ENCODE measurements at regions not wholly inside any gene's neighbourhood (a gene's known extent, or its start where the extent isn't known, plus 50 kb on each side); places are given as distances from the start of the nearest gene placed in this dataset.

GRCh38 chr11:127640561-127641451 lies 640.2 kb upstream of the KIRREL3 start:
- TF ChIP-seq NFYB (CRISPR knock-in tag; conservative IDR thresholded peaks at IDR 0.05; ENCODE audit: low read depth): no peak
- TF ChIP-seq CTCF (IDR thresholded peaks at IDR 0.05): no peak
- no peak for TF ChIP-seq CREB1 (CRISPR knock-in tag; IDR thresholded peaks at IDR 0.05)
- TF ChIP-seq CREM (CRISPR knock-in tag; IDR thresholded peaks at IDR 0.05): no peak
- TF ChIP-seq SMAD3 (CRISPR knock-in tag; IDR thresholded peaks at IDR 0.05; ENCODE audit: borderline replicate concordance): no peak
- TF ChIP-seq TCF7 (CRISPR knock-in tag; IDR thresholded peaks at IDR 0.05; ENCODE audit: low read depth): no peak
- TF ChIP-seq NR2C2 (CRISPR knock-in tag; IDR thresholded peaks at IDR 0.05): no peak
- no peak for TF ChIP-seq MAX (CRISPR knock-in tag; IDR thresholded peaks at IDR 0.05)
- TF ChIP-seq TEAD1 (CRISPR knock-in tag; IDR thresholded peaks at IDR 0.05): no peak
- no peak for TF ChIP-seq IRF2 (CRISPR knock-in tag; IDR thresholded peaks at IDR 0.05; ENCODE audit: borderline replicate concordance, low read depth)
- no peak for TF ChIP-seq HMGXB4 (CRISPR knock-in tag; IDR thresholded peaks at IDR 0.05)
- TF ChIP-seq USF1 (CRISPR knock-in tag; IDR thresholded peaks at IDR 0.05): no peak
- no peak for TF ChIP-seq KAT7 (CRISPR knock-in tag; IDR thresholded peaks at IDR 0.05; ENCODE audit: borderline replicate concordance)

Data from WTC11 (cell line).